GM20000 (cell line): ENCODE measurements at regions not wholly inside any gene's neighbourhood (a gene's known extent, or its start where the extent isn't known, plus 50 kb on each side); places are given as distances from the start of the nearest gene placed in this dataset.
"Not testable (repeated sequence)": the region's sequence is repeated elsewhere in the genome, so short reads cannot be mapped to it uniquely, and the experiment has no call there.

Experiments used
- DNase-seq: peaks from one replicate; pipeline ENCODE4 v3.0.0; 2012; ENCODE audit warnings: low spot score
- TF ChIP-seq, protein P1 (sequence below): IDR thresholded peaks from 2 replicates; pipeline ENCODE4 v1.5.1; 2012; ENCODE audit warnings: mild to moderate bottlenecking, control low read depth; ENCODE audit errors: extremely low read depth, missing control alignments

DNA sequence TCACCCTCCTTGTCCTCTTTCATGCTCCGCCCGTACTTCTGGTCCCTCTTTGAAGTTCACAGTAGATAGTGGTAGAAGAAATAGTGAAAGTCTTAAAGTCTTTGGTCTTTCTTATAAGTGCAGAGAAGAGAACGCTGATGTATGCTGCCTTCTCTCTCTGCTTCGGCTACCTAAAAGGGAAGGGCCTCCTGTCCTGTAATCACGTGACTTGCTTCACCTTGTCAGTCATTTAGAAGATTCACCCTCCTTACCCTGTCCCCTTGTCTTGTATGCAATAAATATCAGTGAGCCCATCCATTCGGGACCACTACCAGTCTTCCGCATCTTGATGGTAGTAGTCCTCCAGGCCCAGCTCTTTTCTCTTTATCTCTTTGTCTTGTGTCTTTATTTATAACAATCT, 144.6 kb downstream of the ARL4C start:
- TF ChIP-seq, protein P1, sequence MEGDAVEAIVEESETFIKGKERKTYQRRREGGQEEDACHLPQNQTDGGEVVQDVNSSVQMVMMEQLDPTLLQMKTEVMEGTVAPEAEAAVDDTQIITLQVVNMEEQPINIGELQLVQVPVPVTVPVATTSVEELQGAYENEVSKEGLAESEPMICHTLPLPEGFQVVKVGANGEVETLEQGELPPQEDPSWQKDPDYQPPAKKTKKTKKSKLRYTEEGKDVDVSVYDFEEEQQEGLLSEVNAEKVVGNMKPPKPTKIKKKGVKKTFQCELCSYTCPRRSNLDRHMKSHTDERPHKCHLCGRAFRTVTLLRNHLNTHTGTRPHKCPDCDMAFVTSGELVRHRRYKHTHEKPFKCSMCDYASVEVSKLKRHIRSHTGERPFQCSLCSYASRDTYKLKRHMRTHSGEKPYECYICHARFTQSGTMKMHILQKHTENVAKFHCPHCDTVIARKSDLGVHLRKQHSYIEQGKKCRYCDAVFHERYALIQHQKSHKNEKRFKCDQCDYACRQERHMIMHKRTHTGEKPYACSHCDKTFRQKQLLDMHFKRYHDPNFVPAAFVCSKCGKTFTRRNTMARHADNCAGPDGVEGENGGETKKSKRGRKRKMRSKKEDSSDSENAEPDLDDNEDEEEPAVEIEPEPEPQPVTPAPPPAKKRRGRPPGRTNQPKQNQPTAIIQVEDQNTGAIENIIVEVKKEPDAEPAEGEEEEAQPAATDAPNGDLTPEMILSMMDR, result no peak
- DNase-seq, result no peak

DNA sequence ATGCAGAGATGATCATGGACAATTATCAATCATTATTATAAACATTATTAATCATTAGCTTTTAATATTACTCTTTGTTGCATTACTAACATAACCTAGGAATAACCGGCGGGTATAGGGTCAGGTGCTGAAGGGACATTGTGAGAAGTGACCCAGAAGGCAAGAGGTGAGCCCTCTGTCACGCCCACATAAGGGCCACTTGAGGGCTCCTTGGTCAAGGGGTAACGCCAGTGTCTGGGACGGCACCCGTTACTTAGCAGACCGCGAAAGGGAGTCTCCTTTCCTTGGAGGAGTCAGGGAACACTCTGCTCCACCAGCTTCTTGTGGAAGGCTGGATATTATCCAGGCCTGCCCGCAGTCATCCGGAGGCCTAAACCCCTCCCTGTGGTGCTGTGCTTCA, 145.0 kb downstream of the ARL4C start:
- DNase-seq, result not testable (repeated sequence)

DNA sequence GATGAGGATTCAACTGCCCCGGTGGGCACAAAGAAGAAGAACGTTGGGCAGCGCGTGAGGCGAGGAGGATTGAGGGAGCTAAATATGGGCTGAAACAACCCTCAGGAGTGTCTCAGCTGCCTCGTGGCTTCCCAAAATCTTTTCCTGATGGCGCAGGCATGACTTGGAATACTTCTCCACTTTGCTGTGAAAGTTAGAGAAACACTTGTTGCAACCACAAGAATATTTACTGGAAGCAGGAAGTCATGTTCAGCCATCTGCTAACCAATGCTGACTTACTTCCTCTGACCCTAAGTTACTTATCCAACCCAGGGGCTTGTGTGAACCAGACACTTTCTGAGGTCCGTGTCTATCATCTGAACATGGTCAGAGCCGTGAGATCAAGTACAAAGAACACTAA, 148.8 kb downstream of the ARL4C start:
- TF ChIP-seq, protein P1, result no peak
- no peak for DNase-seq

DNA sequence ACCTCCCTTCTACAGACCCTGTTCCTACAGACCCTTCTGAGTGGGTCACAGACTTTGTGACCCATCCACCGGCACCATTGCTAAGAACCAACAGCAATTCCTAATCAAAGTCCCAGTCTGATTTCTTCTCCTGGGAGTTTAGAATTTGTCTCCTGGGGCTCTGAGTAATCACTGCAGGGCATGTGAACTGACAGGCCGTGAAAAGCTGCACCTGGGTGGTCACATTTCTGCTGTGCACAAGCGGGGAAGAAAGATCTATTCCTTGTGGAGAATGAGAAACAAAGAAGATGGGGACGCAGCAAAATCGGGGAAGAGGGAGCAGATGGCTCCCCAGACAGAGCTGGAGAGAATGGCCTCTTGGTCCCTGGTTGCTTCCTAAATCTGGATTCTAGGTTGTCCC, 151.0 kb downstream of the ARL4C start:
- DNase-seq, result no peak
- TF ChIP-seq, protein P1, result no peak

DNA sequence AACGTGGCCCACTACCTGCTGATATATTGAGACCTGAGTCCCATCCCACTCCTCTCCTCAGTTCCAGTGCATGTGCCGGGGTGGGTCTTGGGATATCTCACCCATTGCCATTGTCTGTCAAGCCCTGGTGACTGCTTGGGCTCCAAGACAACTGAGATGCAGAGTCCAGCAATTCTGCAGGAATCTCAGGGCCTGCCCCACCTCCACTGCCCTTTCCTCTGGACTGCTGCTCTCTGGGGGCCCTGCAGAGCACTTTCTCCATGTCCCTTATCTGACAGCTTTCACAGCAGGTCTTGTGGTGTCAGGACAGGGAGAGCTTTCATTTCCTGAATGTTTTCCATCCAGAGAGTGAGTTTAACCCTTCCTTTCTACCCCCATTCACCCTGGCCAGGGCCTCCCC, 152.9 kb downstream of the ARL4C start:
- DNase-seq, result no peak
- TF ChIP-seq, protein P1, result no peak

DNA sequence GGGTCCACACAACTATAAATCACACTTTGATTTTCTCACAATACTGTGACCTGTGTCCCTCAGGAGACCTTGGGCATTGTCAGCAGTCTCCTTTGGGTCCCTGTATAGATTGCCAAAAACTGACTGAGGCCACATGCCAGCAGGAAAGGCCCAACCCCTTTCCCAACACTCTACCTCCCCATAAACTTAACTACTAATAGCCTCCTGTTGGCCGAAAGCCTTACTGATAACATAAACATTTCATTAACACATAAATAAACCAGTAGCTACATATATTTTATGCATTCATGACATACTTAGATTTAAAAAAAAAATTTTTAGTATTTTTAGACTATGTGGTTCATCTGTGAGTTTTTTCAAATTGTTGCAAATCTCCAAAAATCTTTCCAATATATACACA, 153.5 kb downstream of the ARL4C start:
- DNase-seq, result no peak
- TF ChIP-seq, protein P1, result no peak

DNA sequence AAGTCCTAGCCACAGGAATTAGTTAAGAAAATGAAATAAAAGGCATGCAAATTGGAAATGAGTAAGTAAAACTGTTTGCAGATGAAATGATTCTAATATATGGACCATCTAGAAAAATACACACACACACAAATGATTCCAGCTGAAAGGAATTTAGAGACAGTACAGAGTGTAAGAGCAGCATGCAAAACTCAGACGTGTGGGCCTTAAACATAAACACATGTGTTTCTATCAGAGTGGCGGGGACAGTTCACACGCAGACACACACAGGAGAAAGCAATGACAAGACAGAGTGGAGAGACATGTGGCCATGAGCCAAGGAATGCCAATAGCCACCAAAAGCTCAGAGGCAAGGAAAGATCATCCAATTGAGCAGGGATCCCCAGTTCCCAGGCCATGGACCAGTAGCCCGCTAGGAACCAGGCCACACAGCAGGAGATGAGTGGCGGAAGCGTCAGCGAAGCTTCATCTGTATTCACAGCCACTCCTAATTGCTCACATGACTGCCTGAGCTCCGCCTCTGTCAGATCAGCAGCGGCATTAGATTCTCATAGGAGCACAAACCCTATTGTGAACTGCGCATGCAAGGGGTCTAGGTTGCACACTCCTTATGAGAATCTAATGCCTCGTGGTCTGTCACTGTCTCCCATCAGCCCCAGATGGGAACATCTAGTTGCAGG, 155.4 kb downstream of the ARL4C start:
- DNase-seq, result no peak
- TF ChIP-seq, protein P1, result no peak

DNA sequence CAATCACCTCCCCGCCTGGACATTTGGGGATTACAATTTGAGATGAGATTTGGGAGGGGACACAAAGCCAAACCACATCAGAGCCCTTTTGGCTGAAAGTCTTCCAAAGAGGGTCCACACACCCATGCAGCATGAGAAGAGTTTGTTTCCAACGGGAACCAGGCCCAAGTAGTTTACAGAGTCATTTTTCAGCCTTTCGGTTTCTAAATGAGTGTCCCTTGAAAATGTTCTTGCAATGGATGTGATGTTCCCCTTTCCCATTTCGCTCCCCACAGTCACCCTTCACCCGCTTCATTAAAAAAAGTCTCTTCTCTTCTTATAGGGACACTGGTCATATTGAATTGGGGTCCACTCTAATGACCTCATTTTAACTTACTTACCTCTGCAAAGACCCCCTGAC, 157.4 kb downstream of the ARL4C start:
- DNase-seq, result no peak
- TF ChIP-seq, protein P1, result no peak
